Ascending aorta (tissue), 2 donors: ENCODE measurements at regions not wholly inside any gene's neighbourhood (a gene's known extent, or its start where the extent isn't known, plus 50 kb on each side); places are given as distances from the start of the nearest gene placed in this dataset.

ENCODE experiments used
- DNase-seq, 2 donors: peaks; one replicate each; pipeline ENCODE4 v3.0.0-alpha.2; 2019; ENCODE audit warnings: low spot score in 2 of 2
- H3K27ac ChIP-seq, 2 donors: fragments of 200-600 bp; sonication (generic); one replicate each; pipeline ENCODE4 v1.5.1; 2016 to 2017; ENCODE audit warnings: mild to moderate bottlenecking in 1 of 2
- H3K27me3 ChIP-seq: fragments of 200-600 bp; sonication (generic); one replicate; pipeline ENCODE4 v1.5.1; 2017
- H3K36me3 ChIP-seq, 2 donors: fragments of 200-600 bp; sonication (generic); one replicate each; pipeline ENCODE4 v1.5.1; 2016
- H3K4me1 ChIP-seq, 2 donors: fragments of 200-600 bp; sonication (generic); one replicate each; pipeline ENCODE4 v1.5.1; 2016 to 2017; ENCODE audit warnings: mild to moderate bottlenecking in 1 of 2
- H3K4me3 ChIP-seq, 2 donors: fragments of 200-600 bp; sonication (generic); one replicate each; pipeline ENCODE4 v1.5.1; 2016 to 2017; ENCODE audit warnings: mild to moderate bottlenecking in 1 of 2
- H3K9me3 ChIP-seq, 2 donors: fragments of 200-600 bp; sonication (generic); one replicate each; pipeline ENCODE4 v1.5.1; 2016
- CTCF ChIP-seq, 3 experiments: fragments of 200-600 bp in 2 of 3; fragments of 450-650 bp in 1 of 3; sonication (generic) in 2 of 3; IDR thresholded peaks; one replicate each; pipeline ENCODE4 v1.5.1; 2016 to 2019; ENCODE audit warnings: antibody characterized with exemption in 3 of 3, mild to moderate bottlenecking in 1 of 3, moderate library complexity in 1 of 3
- intact Hi-C: fragments of 100-400 bp; cut with DNase I; formaldehyde crosslinking; loops from one replicate; pipeline ENCODE4 v1.15.1; 2023

DNA sequence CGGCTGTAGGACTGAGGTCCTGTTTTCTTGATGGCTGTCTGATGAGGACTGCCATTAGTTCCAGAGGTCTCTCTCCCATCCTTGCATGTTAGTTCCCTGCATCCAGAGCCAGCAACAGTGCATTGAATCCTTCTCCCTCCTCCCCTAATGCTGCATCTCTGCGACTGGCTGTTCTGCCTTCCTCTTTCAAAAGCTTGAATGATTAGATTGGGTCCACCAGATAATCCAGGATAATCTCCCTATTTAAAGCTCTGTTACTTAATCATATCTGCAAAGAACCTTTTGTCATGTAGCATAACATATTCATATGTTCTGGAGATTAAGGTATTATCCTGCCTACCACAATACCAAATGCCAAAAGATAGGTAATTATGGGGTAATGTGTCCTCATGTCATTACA, 377.5 kb downstream of the GPATCH2 start:
- no peak for DNase-seq
- TF ChIP-seq CTCF (IDR thresholded peaks at IDR 0.05): no peak
- intact Hi-C loops: no loop called here
- Histone ChIP-seq H3K27ac (no peak overlapping the region), H3K4me3 (no peak overlapping the region), H3K27me3 (no peaks in the 10 kb centered on the region), H3K4me1 (no peaks in the 10 kb centered on the region), H3K36me3 (no peaks in the 10 kb centered on the region), H3K9me3 (no peaks in the 10 kb centered on the region)

DNA sequence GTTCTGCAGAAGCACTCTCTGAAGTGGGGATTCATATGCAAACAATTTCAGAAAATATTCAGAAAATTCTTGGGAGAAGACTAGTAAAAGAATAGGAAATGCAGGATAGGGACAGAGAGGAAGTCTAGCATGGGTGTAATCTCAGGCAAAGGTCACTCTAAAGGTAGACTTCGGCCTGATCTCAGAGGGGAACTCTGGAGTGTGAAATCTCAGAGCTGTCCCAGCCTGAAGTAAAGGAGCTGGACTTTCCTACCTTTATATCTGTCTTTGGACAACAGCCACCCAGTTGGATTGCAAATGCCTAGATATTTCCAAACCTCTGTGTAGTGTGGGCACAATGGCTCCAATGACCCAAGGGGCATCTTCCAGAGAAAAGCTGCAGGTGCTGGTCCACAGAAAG, 379.8 kb downstream of the GPATCH2 start:
- Histone ChIP-seq H3K4me3 (no peak overlapping the region), H3K9me3 (no peaks in the 10 kb centered on the region), H3K36me3 (no peaks in the 10 kb centered on the region), H3K27me3 (no peaks in the 10 kb centered on the region), H3K4me1 (no peaks in the 10 kb centered on the region), H3K27ac (no peak overlapping the region)
- intact Hi-C loops: no loop called here
- no peak for TF ChIP-seq CTCF (IDR thresholded peaks at IDR 0.05)
- DNase-seq: no peak

GRCh38 chr1:217249857-217250256, 381.0 kb downstream of the GPATCH2 start:
- no peak overlapping the region for H3K4me3 ChIP-seq
- intact Hi-C loops: no loop called here
- H3K27me3 ChIP-seq: no peaks in the 10 kb centered on the region
- DNase-seq: no peak
- H3K9me3 ChIP-seq: no peaks in the 10 kb centered on the region
- TF ChIP-seq CTCF (IDR thresholded peaks at IDR 0.05): no peak
- no peaks in the 10 kb centered on the region for H3K36me3 ChIP-seq
- no peaks in the 10 kb centered on the region for H3K4me1 ChIP-seq
- no peak overlapping the region for H3K27ac ChIP-seq

DNA sequence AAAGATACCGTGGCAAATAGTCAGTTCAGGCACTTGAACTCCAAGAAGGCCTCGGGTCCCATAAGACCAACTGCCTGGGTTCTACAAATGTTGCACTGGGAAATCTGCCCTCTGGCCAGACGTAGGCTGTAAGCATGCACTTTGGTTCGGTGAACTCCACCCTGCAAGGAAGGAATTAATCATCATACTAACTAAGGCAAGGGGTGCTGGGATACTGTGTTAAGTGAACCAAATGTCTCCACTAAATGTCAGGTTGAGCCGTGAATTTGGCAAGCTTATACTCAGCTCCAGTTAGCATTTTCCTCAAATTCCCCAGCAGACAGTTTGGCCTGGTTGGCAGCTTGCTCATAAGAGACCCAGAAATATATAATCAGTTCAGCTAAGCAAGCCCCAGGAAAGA, 385.9 kb downstream of the GPATCH2 start:
- no peaks in the 10 kb centered on the region for H3K9me3 ChIP-seq
- H3K4me1 ChIP-seq: no peaks in the 10 kb centered on the region
- H3K4me3 ChIP-seq: no peak overlapping the region
- no peaks in the 10 kb centered on the region for H3K27me3 ChIP-seq
- intact Hi-C loops: no loop called here
- TF ChIP-seq CTCF (IDR thresholded peaks at IDR 0.05): no peak
- no peak for DNase-seq
- H3K36me3 ChIP-seq: no peaks in the 10 kb centered on the region
- peak overlapping the region in 1 of 2 donors; percentile 4 for H3K27ac ChIP-seq

DNA sequence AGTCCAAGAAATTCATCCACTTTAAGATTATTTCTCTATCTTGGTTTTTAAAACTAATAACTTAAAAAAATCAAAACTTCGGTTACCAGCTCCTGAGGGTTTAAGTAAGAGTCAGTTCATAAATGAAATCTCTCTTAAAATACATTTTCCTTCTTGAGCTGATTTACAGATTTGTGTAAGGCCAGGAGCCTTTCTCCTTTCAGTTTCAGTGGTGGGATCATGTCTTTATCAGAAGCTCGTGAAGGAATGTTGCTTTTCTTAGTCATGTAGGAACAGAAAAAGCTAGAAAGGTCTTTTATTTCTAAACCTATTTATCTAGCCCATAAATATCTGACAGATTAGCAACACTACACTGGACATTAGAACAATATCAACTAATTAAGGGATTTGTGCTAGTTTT, 390.2 kb downstream of the GPATCH2 start:
- Histone ChIP-seq H3K9me3 (no peaks in the 10 kb centered on the region), H3K27me3 (no peaks in the 10 kb centered on the region), H3K36me3 (no peaks in the 10 kb centered on the region), H3K4me1 (no peaks in the 10 kb centered on the region), H3K27ac (no peak overlapping the region), H3K4me3 (no peak overlapping the region)
- TF ChIP-seq CTCF (IDR thresholded peaks at IDR 0.05): no peak
- no peak for DNase-seq
- intact Hi-C loops: no loop called here

GRCh38 chr1:217238945-217239344, 391.9 kb downstream of the GPATCH2 start:
- Histone ChIP-seq H3K9me3 (no peaks in the 10 kb centered on the region), H3K4me3 (no peak overlapping the region), H3K36me3 (no peaks in the 10 kb centered on the region), H3K27ac (no peak overlapping the region), H3K27me3 (no peaks in the 10 kb centered on the region), H3K4me1 (no peaks in the 10 kb centered on the region)
- intact Hi-C loops: no loop called here
- no peak for TF ChIP-seq CTCF (IDR thresholded peaks at IDR 0.05)
- DNase-seq: no peak
